DND-41 (cell line): ENCODE measurements at regions not wholly inside any gene's neighbourhood (a gene's known extent, or its start where the extent isn't known, plus 50 kb on each side); places are given as distances from the start of the nearest gene placed in this dataset.

Experiments used
- ATAC-seq: fragments of 200-7000 bp; cut with Tn5 transposase; 3 replicates; pipeline ENCODE4 v1.9.1; 2021; ENCODE audit warnings: low read depth; ENCODE audit not compliant: insufficient read depth
- DNase-seq: peaks from one replicate; pipeline ENCODE4 v3.0.0-alpha.2; 2020
- H2AFZ ChIP-seq: 2 replicates; pipeline ENCODE4 v1.6.0; 2012; ENCODE audit warnings: low read depth, low read length
- H3K27ac ChIP-seq: 2 replicates; pipeline ENCODE4 v1.5.1; 2012; ENCODE audit warnings: low read length, inconsistent platforms
- H3K27me3 ChIP-seq: fragments of 200-600 bp; sonication (generic); 2 replicates; pipeline ENCODE4 v1.6.0; 2012; ENCODE audit warnings: low read length, mild to moderate bottlenecking, inconsistent platforms; ENCODE audit not compliant: insufficient read depth, poor library complexity
- H3K36me3 ChIP-seq: 2 replicates; pipeline ENCODE4 v1.5.1; 2012; ENCODE audit warnings: low read length, inconsistent platforms; ENCODE audit not compliant: insufficient read depth
- H3K4me1 ChIP-seq: 2 replicates; pipeline ENCODE4 v1.5.1; 2012; ENCODE audit warnings: mild to moderate bottlenecking, low read length; ENCODE audit not compliant: insufficient read depth
- H3K4me2 ChIP-seq: 2 replicates; pipeline ENCODE4 v1.6.0; 2012; ENCODE audit warnings: mild to moderate bottlenecking, moderate library complexity, low read length, inconsistent platforms; ENCODE audit not compliant: insufficient read depth
- H3K4me3 ChIP-seq, 2 experiments: fragments of 200-600 bp in 1 of 2; shearing (Covaris generic) in 1 of 2; 2 replicates each; pipeline ENCODE4 v1.5.1; 2012 to 2016; ENCODE audit warnings: inconsistent platforms in 2 of 2, low read length in 2 of 2, mild to moderate bottlenecking in 2 of 2, low read depth in 1 of 2, moderate library complexity in 1 of 2
- H3K79me2 ChIP-seq: 2 replicates; pipeline ENCODE4 v1.6.0; 2012; ENCODE audit warnings: low read length, inconsistent platforms; ENCODE audit not compliant: insufficient read depth
- H3K9ac ChIP-seq: 2 replicates; pipeline ENCODE4 v1.6.0; 2012; ENCODE audit warnings: low read depth, mild to moderate bottlenecking, inconsistent platforms, low read length, moderate library complexity
- H3K9me3 ChIP-seq: 2 replicates; pipeline ENCODE4 v1.5.1; 2012; ENCODE audit warnings: low read length, moderate library complexity, mild to moderate bottlenecking, inconsistent platforms; ENCODE audit not compliant: insufficient read depth, severe bottlenecking
- H4K20me1 ChIP-seq: 2 replicates; pipeline ENCODE4 v1.6.0; 2012; ENCODE audit warnings: low read length; ENCODE audit not compliant: insufficient read depth
- EZH2 ChIP-seq: IDR thresholded peaks from 3 replicates; pipeline ENCODE4 v1.6.1; 2012; ENCODE audit warnings: borderline replicate concordance, low read depth, mild to moderate bottlenecking, moderate library complexity, low read length, inconsistent platforms; ENCODE audit not compliant: severe bottlenecking
- TF ChIP-seq, protein P1 (sequence below): IDR thresholded peaks from 2 replicates; pipeline ENCODE4 v1.5.1; 2012; ENCODE audit warnings: borderline replicate concordance, low read length, moderate library complexity, mild to moderate bottlenecking; ENCODE audit not compliant: poor library complexity, severe bottlenecking; ENCODE audit errors: extremely low read depth

GRCh38 chr15:39054128-39054732 is 489.6 kb upstream of the RASGRP1 start:
- DNase-seq, result no peak
- Histone ChIP-seq H2AFZ (no peak overlapping the region), H3K4me2 (no peak overlapping the region), H3K36me3 (no peaks in the 10 kb centered on the region), H3K9me3 (no peaks in the 10 kb centered on the region), H3K79me2 (no peaks in the 10 kb centered on the region), H3K27ac (no peak overlapping the region), H3K4me1 (no peaks in the 10 kb centered on the region), H4K20me1 (no peaks in the 10 kb centered on the region), H3K27me3 (no peaks in the 10 kb centered on the region), H3K9ac (no peak overlapping the region), H3K4me3 (no peak overlapping the region)
- TF ChIP-seq EZH2, result no peak
- TF ChIP-seq, protein P1, sequence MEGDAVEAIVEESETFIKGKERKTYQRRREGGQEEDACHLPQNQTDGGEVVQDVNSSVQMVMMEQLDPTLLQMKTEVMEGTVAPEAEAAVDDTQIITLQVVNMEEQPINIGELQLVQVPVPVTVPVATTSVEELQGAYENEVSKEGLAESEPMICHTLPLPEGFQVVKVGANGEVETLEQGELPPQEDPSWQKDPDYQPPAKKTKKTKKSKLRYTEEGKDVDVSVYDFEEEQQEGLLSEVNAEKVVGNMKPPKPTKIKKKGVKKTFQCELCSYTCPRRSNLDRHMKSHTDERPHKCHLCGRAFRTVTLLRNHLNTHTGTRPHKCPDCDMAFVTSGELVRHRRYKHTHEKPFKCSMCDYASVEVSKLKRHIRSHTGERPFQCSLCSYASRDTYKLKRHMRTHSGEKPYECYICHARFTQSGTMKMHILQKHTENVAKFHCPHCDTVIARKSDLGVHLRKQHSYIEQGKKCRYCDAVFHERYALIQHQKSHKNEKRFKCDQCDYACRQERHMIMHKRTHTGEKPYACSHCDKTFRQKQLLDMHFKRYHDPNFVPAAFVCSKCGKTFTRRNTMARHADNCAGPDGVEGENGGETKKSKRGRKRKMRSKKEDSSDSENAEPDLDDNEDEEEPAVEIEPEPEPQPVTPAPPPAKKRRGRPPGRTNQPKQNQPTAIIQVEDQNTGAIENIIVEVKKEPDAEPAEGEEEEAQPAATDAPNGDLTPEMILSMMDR, result no peak
- no peak for ATAC-seq

DNA sequence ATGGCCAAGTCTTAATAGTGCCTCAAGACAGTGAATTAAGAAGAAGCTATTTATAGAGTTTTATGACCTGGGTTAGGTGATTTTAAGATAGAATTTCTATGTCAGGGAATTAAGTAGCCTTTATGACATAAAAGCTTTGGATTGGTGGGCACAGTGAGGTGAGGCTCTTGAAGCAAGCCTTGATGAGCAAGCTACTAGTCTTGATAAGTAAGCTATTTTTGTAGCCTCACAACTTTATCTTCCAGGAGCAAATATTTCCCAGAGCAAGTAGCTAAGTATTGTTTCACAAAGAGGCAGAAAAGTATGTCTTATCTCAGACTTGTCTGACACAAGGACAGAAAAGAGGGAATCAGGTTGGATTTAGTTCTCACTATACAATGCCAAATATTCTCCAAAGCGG is 491.7 kb upstream of the RASGRP1 start:
- no peak overlapping the region for H3K27ac ChIP-seq
- ATAC-seq (no peak), DNase-seq (no peak)
- H3K9me3 ChIP-seq, result no peaks in the 10 kb centered on the region
- H3K79me2 ChIP-seq, result no peaks in the 10 kb centered on the region
- no peaks in the 10 kb centered on the region for H3K4me1 ChIP-seq
- no peak overlapping the region for H3K4me2 ChIP-seq
- no peak overlapping the region for H3K9ac ChIP-seq
- H3K36me3 ChIP-seq, result no peaks in the 10 kb centered on the region
- TF ChIP-seq, protein P1, result no peak
- TF ChIP-seq EZH2, result no peak
- H2AFZ ChIP-seq, result no peak overlapping the region
- H3K27me3 ChIP-seq, result no peaks in the 10 kb centered on the region
- no peak overlapping the region for H3K4me3 ChIP-seq
- no peaks in the 10 kb centered on the region for H4K20me1 ChIP-seq

DNA sequence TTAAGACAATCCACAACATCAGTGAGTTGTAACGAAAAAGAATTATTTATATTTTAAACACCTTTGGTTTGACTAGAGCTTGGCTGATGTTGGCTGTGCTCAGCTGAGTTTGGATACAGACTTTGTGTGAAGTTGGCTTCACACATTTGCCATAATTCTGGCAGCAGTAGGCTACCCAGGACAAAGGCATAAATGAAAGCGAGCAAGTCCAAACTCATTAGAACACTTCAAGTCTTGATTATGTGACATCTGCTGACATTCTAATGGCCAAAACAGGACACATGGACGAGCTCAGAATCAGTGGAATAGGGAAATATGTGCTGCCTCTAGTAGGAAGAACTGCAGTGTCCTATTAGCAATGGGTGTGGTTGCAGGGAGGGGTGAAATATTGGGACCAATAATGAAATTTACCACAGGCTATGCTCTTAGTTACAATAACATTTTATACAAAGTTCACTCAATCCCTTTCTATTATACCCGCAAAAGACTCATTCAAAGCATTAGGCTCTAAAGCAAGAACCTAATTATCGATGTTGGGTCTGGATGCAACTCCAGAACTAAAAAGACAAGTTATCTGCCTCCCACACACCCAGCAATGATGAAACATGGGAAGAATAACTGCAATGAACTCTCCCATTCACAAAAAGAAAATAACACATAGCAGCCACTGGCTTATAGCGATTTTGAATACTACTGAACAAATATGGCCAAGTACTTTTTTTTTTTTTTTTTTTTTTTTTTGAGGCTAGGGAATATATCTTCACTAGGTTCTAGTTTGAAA is 493.9 kb upstream of the RASGRP1 start:
- Histone ChIP-seq H3K4me2 (no peak overlapping the region), H2AFZ (no peak overlapping the region), H4K20me1 (no peaks in the 10 kb centered on the region), H3K9ac (no peak overlapping the region), H3K36me3 (no peaks in the 10 kb centered on the region), H3K4me1 (no peaks in the 10 kb centered on the region), H3K27ac (no peak overlapping the region), H3K9me3 (no peaks in the 10 kb centered on the region), H3K79me2 (no peaks in the 10 kb centered on the region), H3K4me3 (no peak overlapping the region), H3K27me3 (no peaks in the 10 kb centered on the region)
- ATAC-seq (no peak), DNase-seq (no peak)
- TF ChIP-seq EZH2, result no peak
- TF ChIP-seq, protein P1, result no peak
